DND-41 (cell line): ENCODE measurements at regions not wholly inside any gene's neighbourhood (a gene's known extent, or its start where the extent isn't known, plus 50 kb on each side); places are given as distances from the start of the nearest gene placed in this dataset.

Experiments used
- ATAC-seq: fragments of 200-7000 bp; cut with Tn5 transposase; 3 replicates; pipeline ENCODE4 v1.9.1; 2021; ENCODE audit warnings: low read depth; ENCODE audit not compliant: insufficient read depth
- DNase-seq: peaks from one replicate; pipeline ENCODE4 v3.0.0-alpha.2; 2020
- H2AFZ ChIP-seq: 2 replicates; pipeline ENCODE4 v1.6.0; 2012; ENCODE audit warnings: low read depth, low read length
- H3K27ac ChIP-seq: 2 replicates; pipeline ENCODE4 v1.5.1; 2012; ENCODE audit warnings: low read length, inconsistent platforms
- H3K27me3 ChIP-seq: fragments of 200-600 bp; sonication (generic); 2 replicates; pipeline ENCODE4 v1.6.0; 2012; ENCODE audit warnings: low read length, mild to moderate bottlenecking, inconsistent platforms; ENCODE audit not compliant: insufficient read depth, poor library complexity
- H3K36me3 ChIP-seq: 2 replicates; pipeline ENCODE4 v1.5.1; 2012; ENCODE audit warnings: low read length, inconsistent platforms; ENCODE audit not compliant: insufficient read depth
- H3K4me1 ChIP-seq: 2 replicates; pipeline ENCODE4 v1.5.1; 2012; ENCODE audit warnings: mild to moderate bottlenecking, low read length; ENCODE audit not compliant: insufficient read depth
- H3K4me2 ChIP-seq: 2 replicates; pipeline ENCODE4 v1.6.0; 2012; ENCODE audit warnings: mild to moderate bottlenecking, moderate library complexity, low read length, inconsistent platforms; ENCODE audit not compliant: insufficient read depth
- H3K4me3 ChIP-seq, 2 experiments: fragments of 200-600 bp in 1 of 2; shearing (Covaris generic) in 1 of 2; 2 replicates each; pipeline ENCODE4 v1.5.1; 2012 to 2016; ENCODE audit warnings: inconsistent platforms in 2 of 2, low read length in 2 of 2, mild to moderate bottlenecking in 2 of 2, low read depth in 1 of 2, moderate library complexity in 1 of 2
- H3K79me2 ChIP-seq: 2 replicates; pipeline ENCODE4 v1.6.0; 2012; ENCODE audit warnings: low read length, inconsistent platforms; ENCODE audit not compliant: insufficient read depth
- H3K9ac ChIP-seq: 2 replicates; pipeline ENCODE4 v1.6.0; 2012; ENCODE audit warnings: low read depth, mild to moderate bottlenecking, inconsistent platforms, low read length, moderate library complexity
- H3K9me3 ChIP-seq: 2 replicates; pipeline ENCODE4 v1.5.1; 2012; ENCODE audit warnings: low read length, moderate library complexity, mild to moderate bottlenecking, inconsistent platforms; ENCODE audit not compliant: insufficient read depth, severe bottlenecking
- H4K20me1 ChIP-seq: 2 replicates; pipeline ENCODE4 v1.6.0; 2012; ENCODE audit warnings: low read length; ENCODE audit not compliant: insufficient read depth
- CTCF ChIP-seq: IDR thresholded peaks from 2 replicates; pipeline ENCODE4 v1.5.1; 2012; ENCODE audit warnings: borderline replicate concordance, low read length, moderate library complexity, mild to moderate bottlenecking; ENCODE audit not compliant: poor library complexity, severe bottlenecking; ENCODE audit errors: extremely low read depth
- EZH2 ChIP-seq: IDR thresholded peaks from 3 replicates; pipeline ENCODE4 v1.6.1; 2012; ENCODE audit warnings: borderline replicate concordance, low read depth, mild to moderate bottlenecking, moderate library complexity, low read length, inconsistent platforms; ENCODE audit not compliant: severe bottlenecking

- DNase-seq: no peak
- Histone ChIP-seq H3K4me2 (no peak overlapping the region), H4K20me1 (no peaks in the 10 kb centered on the region), H3K79me2 (no peaks in the 10 kb centered on the region), H3K27ac (no peak overlapping the region), H3K4me3 (no peak overlapping the region), H3K36me3 (no peaks in the 10 kb centered on the region), H2AFZ (no peak overlapping the region), H3K4me1 (no peaks in the 10 kb centered on the region), H3K9me3 (no peaks in the 10 kb centered on the region), H3K9ac (no peak overlapping the region), H3K27me3 (no peaks in the 10 kb centered on the region)
- TF ChIP-seq CTCF (no peak), EZH2 (no peak)
- no peak for ATAC-seq
Observed at GRCh38 chr1:69283516-69283915, 284.2 kb upstream of the LRRC7 start.

GRCh38 chr1:69284508-69284907, 283.2 kb upstream of the LRRC7 start:
- no peaks in the 10 kb centered on the region for H4K20me1 ChIP-seq
- ATAC-seq: no peak
- TF ChIP-seq EZH2: no peak
- no peak for TF ChIP-seq CTCF
- no peak overlapping the region for H2AFZ ChIP-seq
- H3K27ac ChIP-seq: no peak overlapping the region
- H3K36me3 ChIP-seq: no peaks in the 10 kb centered on the region
- H3K9ac ChIP-seq: no peak overlapping the region
- H3K27me3 ChIP-seq: no peaks in the 10 kb centered on the region
- no peaks in the 10 kb centered on the region for H3K4me1 ChIP-seq
- no peaks in the 10 kb centered on the region for H3K79me2 ChIP-seq
- no peak for DNase-seq
- H3K4me2 ChIP-seq: no peak overlapping the region
- H3K9me3 ChIP-seq: no peaks in the 10 kb centered on the region
- H3K4me3 ChIP-seq: no peak overlapping the region

- no peaks in the 10 kb centered on the region for H4K20me1 ChIP-seq
- no peaks in the 10 kb centered on the region for H3K9me3 ChIP-seq
- H3K4me1 ChIP-seq: no peaks in the 10 kb centered on the region
- TF ChIP-seq EZH2 (no peak), CTCF (no peak)
- DNase-seq (no peak), ATAC-seq (no peak)
- H3K9ac ChIP-seq: no peak overlapping the region
- no peak overlapping the region for H3K4me2 ChIP-seq
- H3K79me2 ChIP-seq: no peaks in the 10 kb centered on the region
- no peak overlapping the region for H3K4me3 ChIP-seq
- no peak overlapping the region for H2AFZ ChIP-seq
- no peaks in the 10 kb centered on the region for H3K27me3 ChIP-seq
- no peak overlapping the region for H3K27ac ChIP-seq
- no peaks in the 10 kb centered on the region for H3K36me3 ChIP-seq
Observed at GRCh38 chr1:69288416-69288815, 279.3 kb upstream of the LRRC7 start.

GRCh38 chr1:69290291-69290690, 277.4 kb upstream of the LRRC7 start:
- ATAC-seq: no peak
- Histone ChIP-seq H3K4me1 (0 out of 2 replicates have a peak, but pooled peaks cover 7% of the 10 kb centered on the region), H3K36me3 (no peaks in the 10 kb centered on the region), H3K79me2 (no peaks in the 10 kb centered on the region), H3K4me2 (no peak overlapping the region), H3K9me3 (no peaks in the 10 kb centered on the region), H3K27ac (no peak overlapping the region), H3K27me3 (no peaks in the 10 kb centered on the region), H2AFZ (no peak overlapping the region), H3K9ac (no peak overlapping the region), H4K20me1 (no peaks in the 10 kb centered on the region), H3K4me3 (no peak overlapping the region)
- TF ChIP-seq EZH2 (no peak), CTCF (no peak)
- DNase-seq: no peak
